22Rv1 (cell line): ENCODE measurements at regions not wholly inside any gene's neighbourhood (a gene's known extent, or its start where the extent isn't known, plus 50 kb on each side); places are given as distances from the start of the nearest gene placed in this dataset.

Experiments
- ZFX ChIP-seq: fragments of 450-650 bp; IDR thresholded peaks from 2 replicates; pipeline ENCODE4 v1.6.1; 2017; ENCODE audit warnings: antibody characterized with exemption, borderline replicate concordance
- TF ChIP-seq, protein P1 (sequence below): fragments of 450-650 bp; IDR thresholded peaks from 2 replicates; pipeline ENCODE4 v1.5.1; 2017; ENCODE audit warnings: mild to moderate bottlenecking

DNA sequence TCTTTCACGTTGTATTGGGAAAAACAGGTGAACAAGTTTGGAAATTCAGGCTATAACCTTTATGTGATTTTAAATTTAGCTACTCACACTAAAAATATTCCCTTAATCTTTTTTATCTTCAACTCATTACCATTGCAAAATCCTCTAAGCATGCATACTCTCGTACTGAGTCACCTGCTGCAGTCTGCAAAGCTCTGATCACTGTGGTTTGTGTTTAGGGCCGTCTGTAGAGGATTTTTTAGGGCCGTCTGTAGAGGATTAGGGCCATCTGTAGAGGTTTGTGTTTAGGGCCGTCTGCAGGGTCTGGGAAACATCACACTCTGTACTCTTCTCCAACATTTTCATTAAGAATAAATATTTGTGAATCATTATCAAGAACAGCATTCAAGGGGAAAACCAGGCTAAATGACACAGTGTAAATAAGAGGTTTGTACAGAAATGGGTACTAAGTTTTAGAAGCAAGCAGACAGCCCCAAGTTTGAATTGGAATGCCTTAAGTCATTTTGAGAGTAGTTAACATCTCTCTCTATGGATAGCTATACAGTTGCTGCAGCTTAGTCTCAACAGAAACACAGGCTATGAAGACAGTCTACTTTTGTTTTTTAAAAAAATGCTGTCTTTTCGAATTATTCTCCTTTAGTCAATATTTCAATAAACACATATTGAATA is 155.0 kb upstream of the TSLP start:
- TF ChIP-seq, protein P1, sequence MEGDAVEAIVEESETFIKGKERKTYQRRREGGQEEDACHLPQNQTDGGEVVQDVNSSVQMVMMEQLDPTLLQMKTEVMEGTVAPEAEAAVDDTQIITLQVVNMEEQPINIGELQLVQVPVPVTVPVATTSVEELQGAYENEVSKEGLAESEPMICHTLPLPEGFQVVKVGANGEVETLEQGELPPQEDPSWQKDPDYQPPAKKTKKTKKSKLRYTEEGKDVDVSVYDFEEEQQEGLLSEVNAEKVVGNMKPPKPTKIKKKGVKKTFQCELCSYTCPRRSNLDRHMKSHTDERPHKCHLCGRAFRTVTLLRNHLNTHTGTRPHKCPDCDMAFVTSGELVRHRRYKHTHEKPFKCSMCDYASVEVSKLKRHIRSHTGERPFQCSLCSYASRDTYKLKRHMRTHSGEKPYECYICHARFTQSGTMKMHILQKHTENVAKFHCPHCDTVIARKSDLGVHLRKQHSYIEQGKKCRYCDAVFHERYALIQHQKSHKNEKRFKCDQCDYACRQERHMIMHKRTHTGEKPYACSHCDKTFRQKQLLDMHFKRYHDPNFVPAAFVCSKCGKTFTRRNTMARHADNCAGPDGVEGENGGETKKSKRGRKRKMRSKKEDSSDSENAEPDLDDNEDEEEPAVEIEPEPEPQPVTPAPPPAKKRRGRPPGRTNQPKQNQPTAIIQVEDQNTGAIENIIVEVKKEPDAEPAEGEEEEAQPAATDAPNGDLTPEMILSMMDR = no peak
- no peak for TF ChIP-seq ZFX
